ENCODE measurements at regions not wholly inside any gene's neighbourhood (a gene's known extent, or its start where the extent isn't known, plus 50 kb on each side); places are given as distances from the start of the nearest gene placed in this dataset.
A peak's percentile ranks its signal among the peaks of the same experiment; 100 is the strongest.

DNA sequence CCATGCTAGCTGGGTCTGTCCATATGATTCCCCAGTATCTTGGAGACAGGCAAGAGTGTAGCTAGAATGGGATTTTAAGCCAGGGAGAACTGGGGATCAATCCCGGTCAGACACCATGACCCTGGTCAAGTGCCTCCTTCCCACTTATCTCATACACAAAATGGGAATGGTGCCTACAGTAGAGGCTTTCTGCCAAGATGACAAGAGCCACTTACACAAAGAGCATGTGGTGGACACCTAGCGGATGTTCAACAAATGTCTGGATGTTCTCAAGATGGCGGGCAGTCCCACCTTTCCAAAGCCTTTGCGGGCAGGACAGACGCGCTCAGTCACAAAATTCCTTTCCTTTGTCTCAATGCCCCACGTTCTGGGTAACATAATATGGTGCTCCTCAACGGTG, 57.3 kb downstream of the MAF start:
- DNase-seq = no peak

DNA sequence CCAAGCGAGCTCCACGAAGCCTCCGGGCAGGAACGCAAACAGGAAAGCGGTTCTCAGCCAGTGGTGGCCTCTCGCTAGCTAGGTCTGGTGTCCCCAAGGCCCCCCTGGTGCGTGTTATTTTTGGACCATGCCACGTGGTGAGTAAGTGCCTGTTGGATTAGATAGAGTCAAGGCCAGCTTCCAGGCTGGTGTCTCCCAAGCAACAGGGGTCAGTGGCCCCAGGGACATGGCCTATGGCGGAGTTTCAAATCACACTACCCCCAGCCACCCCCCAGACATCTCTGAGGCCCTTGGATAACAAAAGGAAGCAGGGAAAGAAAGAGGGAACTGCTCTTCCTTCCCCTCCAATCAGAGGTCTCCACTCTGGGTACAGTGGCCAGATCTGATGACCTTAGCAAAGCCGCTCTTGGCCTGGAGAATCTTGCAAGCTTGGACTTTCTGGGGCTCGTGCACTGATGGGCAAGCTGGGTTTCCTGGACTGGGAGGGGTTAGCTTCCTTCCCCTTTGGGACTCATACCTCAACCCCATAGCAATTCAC, 58.2 kb downstream of the MAF start:
- DNase-seq = no peak

DNA sequence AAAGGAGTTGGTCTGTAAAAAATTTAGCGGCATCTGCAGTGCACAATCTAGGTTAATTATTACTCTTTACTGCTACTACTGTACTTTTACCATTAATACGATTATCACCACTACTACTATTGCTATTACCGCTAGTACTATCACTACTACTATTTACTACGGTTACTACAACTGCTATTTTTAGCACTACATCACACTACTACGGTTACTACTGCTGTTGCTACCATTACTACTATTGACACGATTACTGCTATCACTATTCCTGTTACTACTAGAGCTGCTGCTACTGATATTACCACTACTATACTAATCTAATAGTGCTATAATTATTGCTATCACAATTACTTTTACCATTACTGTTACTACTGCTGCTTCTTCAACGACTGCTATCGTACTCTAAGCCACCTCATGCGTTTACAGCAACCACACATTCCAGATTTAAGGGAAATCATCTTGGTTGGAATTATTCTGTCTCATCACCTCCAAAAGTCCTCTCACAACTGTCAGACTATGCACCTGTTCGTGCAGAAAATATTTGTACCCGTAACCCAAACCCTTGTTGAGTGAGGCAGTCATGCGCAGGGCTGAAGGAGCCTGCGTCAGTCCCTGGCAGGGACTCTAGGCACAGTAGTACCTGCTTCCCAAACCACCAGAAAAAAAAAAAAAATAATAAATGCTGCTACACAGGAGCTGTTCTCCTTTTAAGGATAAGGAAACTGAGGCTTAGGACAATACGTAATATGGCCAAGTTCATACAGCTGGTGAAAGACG, 59.5 kb downstream of the MAF start:
- no peak for DNase-seq

DNA sequence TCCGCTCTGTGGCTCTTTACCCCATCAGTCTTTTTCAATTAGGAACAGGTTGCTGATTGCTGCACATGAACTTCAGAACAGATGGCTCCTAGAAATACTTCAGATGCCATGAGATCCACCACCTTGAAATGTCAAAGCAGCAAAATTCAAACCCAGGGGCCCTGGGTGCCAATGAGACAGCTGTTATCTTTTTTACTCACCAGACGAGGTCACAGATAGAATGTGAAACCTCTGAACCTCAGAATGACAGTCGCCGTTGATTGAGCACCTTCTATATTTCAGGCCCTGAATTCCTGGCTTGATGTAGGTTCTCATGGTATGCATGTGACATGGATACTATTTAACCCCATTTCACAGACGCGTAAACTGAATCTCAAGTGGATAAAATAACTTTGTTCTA, 63.0 kb downstream of the MAF start:
- no peak for DNase-seq

DNA sequence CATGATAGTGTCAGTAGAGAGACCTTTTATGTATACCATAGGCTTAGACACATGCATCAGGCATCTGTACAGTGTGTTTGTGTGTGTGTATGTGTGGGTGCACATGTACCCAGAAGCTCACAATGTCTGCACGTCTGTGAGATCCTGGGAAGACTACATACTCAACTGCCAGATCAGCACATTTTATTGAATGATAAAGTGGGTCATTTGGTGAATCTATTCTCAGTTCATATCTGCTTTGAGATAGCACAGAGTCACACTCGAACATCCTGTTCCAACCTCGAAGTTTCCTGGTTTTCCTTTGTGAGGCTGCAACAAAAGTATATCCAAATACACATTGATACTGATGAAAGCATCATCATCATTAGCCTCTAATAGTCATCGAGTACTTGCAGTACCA, 63.6 kb downstream of the MAF start:
- DNase-seq = no peak

DNA sequence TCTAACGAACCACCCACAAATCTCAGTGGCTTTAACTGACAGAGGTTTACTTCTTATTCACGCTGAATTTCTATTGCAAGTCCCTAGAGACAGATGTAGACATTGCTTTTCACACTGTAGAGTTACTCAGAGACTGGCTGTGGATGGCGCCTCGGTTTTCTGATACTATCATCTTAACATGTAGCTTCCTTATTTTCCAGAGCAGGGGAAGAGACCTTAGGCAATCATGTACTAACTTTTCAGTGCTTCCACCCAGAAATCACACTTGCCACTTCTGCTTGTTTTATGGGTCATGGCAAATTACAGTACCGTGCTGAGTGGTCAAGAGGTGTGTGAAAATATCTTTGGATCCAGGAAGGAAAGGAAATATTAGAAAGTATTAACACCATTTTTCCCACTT, 65.4 kb downstream of the MAF start:
- DNase-seq = no peak

DNA sequence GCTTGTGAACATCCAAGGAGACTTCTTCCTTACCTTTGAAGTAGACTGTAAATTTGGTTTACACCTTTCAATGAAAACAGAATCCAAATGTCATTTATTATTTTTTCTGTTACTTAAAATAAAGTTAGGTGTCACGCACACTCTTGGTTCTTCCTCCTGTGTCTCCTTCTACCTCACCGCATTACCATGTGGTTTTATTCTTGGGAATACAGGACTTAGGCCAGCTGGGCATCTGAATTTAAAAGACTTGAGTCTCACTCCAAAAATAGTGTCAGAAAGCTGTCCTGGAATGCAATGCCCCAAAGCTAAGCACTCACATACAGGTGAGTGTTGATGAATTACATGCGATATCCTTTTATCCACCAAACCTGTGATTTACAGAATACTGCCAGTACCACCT, 66.4 kb downstream of the MAF start:
- no peak for DNase-seq

DNA sequence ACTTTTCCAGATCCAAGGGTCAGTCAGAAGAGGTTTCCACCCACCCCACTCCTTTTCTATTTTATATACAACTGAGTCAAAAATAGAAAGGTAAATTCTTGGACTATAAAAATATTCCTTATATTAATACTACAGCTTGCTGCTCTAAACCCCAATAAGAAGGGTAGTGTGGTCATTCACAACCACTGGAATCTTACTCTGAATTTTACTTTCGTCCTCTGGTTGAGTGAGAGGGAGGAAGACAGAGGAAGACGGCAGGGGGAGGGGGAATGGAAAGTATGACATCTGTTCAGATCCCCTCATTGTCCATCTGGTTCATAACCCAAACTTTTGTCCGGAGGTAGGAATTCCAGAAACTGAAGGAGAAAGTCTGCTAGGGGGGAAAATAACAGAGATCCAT, 67.2 kb downstream of the MAF start:
- no peak for DNase-seq

DNA sequence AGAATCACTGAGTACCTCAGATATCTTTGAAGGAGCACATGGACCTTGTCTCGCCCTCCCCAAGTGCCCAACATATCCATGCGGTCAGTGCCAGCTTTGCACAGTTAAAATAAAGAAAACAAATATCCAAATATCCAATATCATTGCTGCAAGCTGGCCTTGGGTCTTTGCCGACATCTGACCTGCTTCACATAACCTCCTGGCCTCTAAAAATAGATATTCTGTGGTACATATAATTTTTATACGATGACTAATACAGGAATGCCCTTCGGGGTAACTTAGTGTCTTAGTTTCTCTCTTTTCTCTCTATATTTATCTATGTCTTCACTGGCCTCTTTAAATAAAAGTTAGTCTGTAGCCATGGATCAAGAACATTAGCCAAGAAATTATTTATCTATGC, 67.8 kb downstream of the MAF start:
- no peak for DNase-seq

DNA sequence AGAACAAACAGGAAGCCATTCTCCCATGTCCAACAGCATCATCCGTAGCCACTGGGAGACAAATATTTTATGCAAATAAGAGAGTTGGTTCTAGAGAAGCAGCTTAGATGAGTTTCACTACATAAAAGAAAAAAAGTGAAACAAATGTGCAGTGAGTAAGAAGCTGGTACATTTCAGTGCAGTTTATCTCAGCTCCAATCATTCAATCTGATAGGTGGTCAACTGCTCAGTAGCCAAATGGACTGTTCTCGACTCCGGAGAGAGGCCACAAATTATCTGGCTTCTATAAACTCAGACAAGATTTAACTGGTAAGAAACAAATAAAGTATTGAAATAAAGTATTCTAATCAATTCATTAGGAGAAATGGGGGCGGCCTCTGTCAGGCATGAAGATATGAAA, 68.3 kb downstream of the MAF start:
- DNase-seq = no peak

DNA sequence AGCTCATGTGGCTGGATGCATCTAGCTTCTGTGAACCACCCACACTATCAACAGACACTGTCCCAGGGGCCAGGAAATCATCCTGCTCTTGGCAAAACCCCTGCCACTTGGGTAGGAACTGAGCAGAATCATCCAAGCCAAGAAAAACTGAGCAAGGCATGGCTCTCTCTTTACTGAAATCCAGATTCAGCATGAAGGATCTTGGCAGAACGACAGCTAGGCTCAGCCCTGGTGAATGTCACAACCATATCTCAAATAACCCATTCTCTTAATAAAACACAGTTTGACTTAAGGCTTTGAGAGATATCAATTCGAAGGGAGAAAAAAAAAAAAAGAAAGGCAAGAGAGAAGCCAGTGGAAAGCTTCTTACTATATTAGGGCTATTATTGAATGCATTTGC, 72.2 kb downstream of the MAF start:
- no peak for DNase-seq

DNA sequence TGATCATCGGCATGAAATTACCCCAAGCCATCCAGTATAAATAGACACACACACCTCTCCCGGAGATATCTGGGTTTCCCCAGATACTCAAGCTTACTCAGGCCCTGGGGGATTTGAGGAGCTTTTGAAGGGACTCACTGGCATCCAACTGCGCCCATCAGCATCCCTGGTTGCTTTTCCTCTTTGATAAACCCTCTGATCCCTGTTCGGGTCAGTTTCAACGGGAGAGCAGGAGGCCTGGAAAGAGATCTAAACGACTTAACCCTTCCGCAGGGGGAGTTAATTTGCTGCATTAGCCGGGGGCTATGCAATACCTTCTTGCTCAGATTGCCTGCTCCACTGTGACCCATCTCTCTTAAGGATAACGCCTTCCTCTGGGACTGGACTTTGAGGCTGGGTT, 76.6 kb downstream of the MAF start:
- no peak for DNase-seq

DNA sequence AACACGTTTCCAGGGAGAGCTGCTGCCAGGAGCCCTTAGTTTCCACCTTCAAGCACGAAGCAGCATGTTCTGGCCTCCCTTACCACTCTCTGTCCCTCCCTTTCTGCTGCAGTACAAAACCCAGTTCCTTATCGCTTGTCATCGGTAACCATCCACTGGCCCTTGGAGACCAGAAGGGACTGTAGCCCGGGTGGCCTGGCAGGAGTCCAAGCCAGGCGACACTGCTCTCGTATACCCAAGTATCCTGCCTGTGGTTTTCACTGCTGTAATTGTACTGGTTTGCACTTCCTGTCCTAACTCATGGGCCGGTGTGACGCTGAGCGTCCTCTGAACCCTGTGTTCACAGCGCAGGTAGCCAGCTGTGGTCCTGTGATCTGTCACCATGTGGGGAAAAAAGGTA, 81.1 kb downstream of the MAF start:
- no peak for DNase-seq

DNA sequence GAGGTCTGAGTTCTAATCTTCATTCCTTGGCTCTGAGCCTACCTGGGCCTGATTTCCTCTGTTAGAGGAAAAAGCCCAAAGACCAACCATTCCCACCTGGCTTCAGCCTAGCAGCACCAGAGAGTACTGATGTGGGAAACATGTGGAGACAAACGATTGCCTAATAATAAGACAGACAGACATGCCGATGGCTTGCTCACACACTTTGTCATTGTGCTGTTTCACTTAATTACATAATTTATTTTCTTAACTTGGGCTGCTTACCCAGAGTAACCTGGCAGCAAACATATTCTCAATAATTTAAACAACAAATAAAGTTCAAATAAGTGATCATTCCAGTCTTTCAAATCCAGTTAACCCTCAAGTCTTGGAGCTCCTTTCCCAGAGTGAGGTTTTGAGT, 83.4 kb downstream of the MAF start:
- DNase-seq = no peak

DNA sequence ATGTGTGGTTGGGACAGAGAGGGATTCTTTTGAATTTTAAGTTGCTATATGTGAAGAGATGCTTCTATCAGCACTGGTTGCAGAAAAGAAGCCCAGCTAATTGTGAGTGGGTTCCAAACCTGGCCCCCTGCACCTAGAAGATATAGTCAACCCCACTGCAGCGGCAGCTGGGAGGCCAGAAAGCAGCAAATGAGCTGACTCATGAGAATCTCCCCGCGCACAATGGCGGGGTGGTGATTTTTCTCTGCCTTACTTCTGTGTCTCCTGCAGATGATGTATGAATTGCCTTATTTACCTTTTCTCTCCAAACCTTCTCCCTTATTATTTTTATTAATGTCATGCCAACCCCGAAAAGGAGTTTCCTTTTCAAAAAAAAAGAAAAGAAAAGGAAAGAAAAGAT, 89.7 kb downstream of the MAF start:
- peak; percentile 6 for DNase-seq

DNA sequence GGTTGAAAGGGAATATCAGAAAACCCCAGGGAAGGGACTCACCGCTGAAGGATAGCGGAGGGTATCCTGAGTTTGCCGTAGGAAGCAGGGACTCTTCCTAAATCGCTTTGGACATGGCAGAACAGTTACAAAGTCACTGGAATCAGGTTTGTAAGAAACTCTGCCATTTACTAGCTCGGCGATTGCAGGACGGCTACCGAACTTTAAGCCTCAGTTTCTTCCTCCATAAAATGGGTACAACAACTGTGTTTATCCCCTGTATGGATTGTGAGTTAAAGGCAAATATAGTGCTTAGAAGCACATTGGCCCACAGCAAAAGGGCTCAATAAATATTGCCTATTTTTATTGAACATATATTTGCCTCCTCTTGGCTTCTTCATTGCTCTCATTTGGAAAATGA, 90.6 kb downstream of the MAF start:
- DNase-seq = no peak

DNA sequence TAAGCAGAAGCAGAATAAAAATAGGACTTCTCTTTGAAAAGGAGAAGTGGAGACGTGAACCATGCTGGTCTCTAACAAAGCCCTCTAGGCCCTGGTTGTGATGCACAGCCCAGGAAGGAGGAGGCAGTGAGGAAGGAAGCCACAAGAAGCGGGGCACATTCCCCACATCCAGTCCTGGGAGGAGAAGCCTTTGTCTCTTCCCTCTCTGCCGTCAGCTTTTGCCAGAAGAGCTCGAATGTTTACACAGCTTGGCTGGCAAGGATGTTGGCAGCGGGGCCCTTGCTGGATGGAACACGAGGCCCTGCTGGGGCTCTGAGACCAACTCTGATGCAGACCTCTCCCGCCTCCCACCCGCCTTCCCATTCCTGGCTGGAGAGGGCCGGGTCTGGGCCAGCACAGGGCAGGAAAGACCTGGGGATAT, 91.3 kb downstream of the MAF start:
- DNase-seq = peak; percentile 74

DNA sequence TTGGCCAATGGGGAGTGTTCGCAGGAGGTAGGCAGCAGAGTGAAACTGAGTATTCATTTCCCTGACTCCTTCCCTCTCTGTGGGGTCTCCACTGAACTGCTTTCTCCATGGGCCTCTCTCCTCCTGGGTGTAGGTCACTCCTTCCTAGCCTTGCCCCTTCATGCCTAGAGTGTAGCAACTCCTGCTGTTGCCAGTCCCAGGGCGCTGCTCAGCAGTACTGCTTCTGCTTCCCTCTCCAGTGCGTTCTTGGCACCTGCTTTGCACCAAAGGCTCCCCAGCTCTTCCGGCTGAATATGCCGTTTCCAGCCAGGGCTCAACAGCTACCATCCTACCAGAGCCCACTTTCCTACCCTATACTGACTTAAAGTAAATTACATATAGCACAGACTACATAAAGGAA, 92.2 kb downstream of the MAF start:
- peak; percentile 16 for DNase-seq

DNA sequence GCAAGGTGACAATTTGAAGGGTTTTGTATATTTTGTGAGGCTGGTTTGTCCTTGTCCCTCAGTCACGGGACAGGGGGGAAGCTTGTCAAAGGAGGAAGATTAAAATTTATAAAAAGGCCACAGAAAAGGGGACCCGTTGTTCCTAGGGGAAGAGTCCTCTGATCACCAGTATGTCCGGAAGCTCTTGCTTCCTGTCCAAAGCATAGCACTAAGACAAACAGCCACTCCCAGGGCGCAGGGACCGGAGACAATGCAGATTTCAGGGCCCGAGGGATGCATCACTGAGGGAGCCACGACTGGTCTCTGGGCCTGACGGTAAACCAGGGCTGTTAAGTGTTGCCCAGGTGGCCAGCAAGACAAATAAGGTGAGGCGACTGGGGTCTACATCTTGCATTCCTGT, 95.2 kb downstream of the MAF start:
- no peak for DNase-seq

DNA sequence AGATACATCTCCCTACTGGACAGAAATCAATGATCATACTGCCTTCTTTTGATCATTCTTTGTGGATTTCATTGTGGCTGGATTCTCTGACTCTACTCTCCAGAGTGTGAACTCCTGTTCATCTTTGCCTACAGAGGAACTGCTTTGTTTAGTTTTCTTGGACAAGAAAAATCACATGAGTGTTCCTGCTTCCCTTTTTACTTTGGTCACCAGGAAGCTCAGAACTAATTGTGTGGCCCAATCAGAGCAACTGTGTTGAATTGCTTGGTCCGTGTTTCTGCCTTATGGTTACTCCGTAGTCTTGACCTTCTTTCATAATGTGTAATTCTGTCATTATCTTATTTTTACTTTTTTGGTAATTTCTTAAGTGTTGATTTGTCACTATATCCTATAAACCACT, 97.0 kb downstream of the MAF start:
- DNase-seq = peak; percentile 5

DNA sequence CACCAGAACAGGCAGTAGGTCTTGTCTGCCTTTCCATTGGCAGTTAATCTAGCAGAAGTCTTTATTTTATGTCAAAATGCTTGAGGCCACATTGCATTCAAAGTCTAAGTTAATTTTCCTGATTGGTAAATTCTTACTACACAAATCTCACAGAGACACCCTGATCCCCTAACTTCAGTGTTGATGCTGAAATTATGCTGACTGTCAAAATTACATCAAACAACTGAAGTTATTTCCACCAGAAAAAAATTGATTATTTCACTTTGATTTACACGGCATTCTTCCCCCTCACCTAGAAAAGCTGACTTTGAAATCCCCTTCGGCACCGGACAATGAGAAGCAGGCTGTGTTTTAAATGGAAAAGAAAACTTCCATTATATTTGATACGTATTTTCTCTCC, 99.1 kb downstream of the MAF start:
- DNase-seq = no peak

DNA sequence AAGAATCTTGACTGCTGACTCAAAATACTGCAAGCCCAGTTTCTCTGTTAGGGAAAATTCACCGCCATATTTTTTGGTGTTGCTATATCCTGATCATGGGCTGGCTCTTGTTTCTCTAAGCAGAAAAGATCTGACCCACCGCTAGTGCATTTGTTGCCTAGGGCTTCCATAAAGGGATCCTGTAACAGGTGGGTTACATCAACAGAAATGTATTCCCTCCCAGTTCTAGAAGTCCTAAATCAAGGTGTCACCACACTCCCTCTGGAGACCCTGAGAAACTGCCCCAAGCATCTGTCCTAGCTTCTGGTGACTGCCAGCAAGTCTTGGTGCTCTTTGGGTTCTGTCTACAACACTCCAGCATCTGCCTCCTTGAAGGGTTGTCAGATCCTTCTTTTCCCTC, 99.7 kb downstream of the MAF start:
- DNase-seq = peak; percentile 3

DNA sequence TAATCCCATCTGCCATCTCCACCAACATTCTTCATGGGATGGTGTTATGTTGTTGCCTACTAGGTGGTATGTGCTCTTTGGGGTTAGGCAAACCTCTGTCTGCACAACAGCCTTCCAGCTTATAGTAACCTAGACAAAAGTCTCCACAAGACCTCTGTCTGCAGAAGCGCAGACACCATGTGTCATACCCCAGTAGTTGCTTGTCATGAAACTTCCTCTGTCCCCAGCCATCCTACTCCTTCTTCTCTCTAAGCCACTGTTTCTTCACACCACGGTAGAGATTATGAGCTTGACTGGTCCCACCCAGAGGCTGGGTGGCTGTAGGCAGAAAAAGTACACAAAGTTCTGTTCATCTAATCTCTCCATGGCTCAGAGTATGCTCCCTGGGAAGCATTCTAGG, 100.3 kb downstream of the MAF start:
- DNase-seq = peak; percentile 26

DNA sequence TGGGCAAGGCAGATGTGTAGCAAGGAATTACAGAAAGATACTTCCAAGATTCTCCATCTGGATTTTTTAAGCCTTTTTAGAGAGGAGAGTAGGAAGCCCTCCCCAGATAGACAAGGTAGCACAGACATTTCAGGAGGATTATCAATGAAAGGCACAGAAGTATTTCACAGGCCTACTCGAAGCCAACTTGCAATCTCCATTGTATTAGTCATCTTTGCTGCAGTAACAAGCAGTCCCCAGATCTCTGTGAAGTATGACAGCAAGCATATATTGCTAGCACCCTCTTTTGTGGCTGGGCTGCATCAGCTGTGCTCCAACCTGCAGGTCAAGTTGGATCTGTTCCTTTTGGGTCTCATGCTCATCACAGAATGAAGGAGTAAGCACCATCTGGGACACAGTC, 101.6 kb downstream of the MAF start:
- DNase-seq = no peak

DNA sequence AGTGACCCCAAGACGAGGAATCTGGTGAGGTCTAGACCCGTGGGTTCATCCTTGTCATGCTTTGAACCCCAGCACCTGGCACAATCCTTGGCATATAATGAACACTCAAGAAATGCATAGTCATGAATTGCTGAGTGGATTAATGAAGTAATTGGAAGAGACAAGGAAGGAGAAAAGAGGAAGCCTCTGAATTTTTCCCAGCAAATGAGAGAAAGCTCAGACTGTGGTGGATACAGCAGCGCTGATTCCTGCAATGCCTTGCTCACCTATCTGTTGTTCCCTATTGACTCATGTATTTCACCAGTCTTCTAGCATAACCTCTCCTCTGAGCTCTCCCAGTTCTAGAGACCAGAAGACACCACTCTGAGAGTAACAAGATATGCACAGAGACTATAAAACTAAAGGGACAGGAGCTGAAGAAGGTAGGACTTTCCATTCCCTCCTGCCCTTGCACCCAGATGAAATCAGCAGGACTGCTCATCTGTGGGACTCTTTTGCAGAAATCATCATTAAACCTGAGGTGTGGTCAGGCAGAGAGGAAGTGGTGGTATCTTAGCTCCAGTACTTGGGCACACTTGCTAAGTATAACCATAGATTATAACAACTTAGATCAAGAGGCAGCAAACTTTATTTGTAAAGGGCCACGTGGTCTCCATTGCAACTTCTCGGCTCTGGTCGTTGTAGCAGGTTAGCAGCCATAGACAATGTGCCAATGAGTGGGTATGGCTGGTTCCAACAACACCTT, 102.8 kb downstream of the MAF start:
- peak; percentile 13 for DNase-seq

Data from right forelimb (tissue), 1 donor.